GM12878 (cell line): ENCODE measurements at regions not wholly inside any gene's neighbourhood (a gene's known extent, or its start where the extent isn't known, plus 50 kb on each side); places are given as distances from the start of the nearest gene placed in this dataset.
"Not testable (repeated sequence)": the region's sequence is repeated elsewhere in the genome, so short reads cannot be mapped to it uniquely, and the experiment has no call there.

Experiments
- CBFB ChIP-seq: IDR thresholded peaks from 2 replicates; pipeline ENCODE4 v1.6.1; 2016; ENCODE audit warnings: antibody characterized with exemption, low read depth
- CREM ChIP-seq: IDR thresholded peaks from 2 replicates; pipeline ENCODE4 v1.6.1; 2014; ENCODE audit warnings: antibody characterized with exemption, low read depth
- FOXM1 ChIP-seq: IDR thresholded peaks from 2 replicates; pipeline ENCODE4 v1.6.1; 2012; ENCODE audit warnings: low read depth, mild to moderate bottlenecking, inconsistent platforms, low read length, moderate library complexity
- JUND ChIP-seq: IDR thresholded peaks from 2 replicates; pipeline ENCODE4 v1.6.1; 2012; ENCODE audit warnings: low read depth, mild to moderate bottlenecking, low read length, improper control_type of control experiment, moderate library complexity
- POLR2AphosphoS2 ChIP-seq: IDR thresholded peaks from 2 replicates; pipeline ENCODE4 v1.6.1; 2011; ENCODE audit warnings: low read depth, mild to moderate bottlenecking, low read length, improper control_type of control experiment, moderate library complexity
- TAF1 ChIP-seq: IDR thresholded peaks from 2 replicates; pipeline ENCODE4 v1.6.1; 2011; ENCODE audit warnings: mild to moderate bottlenecking, low read depth, low read length, borderline replicate concordance
- TF ChIP-seq, protein P1 (sequence below): fragments of 450-650 bp; IDR thresholded peaks from 2 replicates; pipeline ENCODE4 v1.6.1; 2016; ENCODE audit warnings: mild to moderate bottlenecking, moderate library complexity, borderline replicate concordance
- TF ChIP-seq, protein P2 (sequence below), 3 experiments: IDR thresholded peaks in 2 of 3; conservative IDR thresholded peaks in 1 of 3; 2 replicates each; pipeline ENCODE4 v1.5.1; 2011; ENCODE audit warnings: low read depth in 3 of 3, low read length in 3 of 3, mild to moderate bottlenecking in 3 of 3, control low read depth in 2 of 3, moderate library complexity in 2 of 3, inconsistent platforms in 1 of 3, mixed read lengths in 1 of 3; ENCODE audit not compliant: control insufficient read depth in 2 of 3, insufficient read depth in 1 of 3; ENCODE audit errors: extremely low read depth in 1 of 3
- TF ChIP-seq, protein P3 (sequence below): fragments of 450-650 bp; IDR thresholded peaks from 2 replicates; pipeline ENCODE4 v1.6.1; 2017; ENCODE audit warnings: mild to moderate bottlenecking
- TF ChIP-seq, protein P4 (sequence below): fragments of 450-650 bp; IDR thresholded peaks from 2 replicates; pipeline ENCODE4 v1.6.1; 2018; ENCODE audit warnings: borderline replicate concordance, mild to moderate bottlenecking; ENCODE audit not compliant: partially characterized antibody
- TF ChIP-seq, protein P5 (sequence below): IDR thresholded peaks from 2 replicates; pipeline ENCODE4 v1.6.1; 2012; ENCODE audit warnings: low read depth, low read length, improper control_type of control experiment

DNA sequence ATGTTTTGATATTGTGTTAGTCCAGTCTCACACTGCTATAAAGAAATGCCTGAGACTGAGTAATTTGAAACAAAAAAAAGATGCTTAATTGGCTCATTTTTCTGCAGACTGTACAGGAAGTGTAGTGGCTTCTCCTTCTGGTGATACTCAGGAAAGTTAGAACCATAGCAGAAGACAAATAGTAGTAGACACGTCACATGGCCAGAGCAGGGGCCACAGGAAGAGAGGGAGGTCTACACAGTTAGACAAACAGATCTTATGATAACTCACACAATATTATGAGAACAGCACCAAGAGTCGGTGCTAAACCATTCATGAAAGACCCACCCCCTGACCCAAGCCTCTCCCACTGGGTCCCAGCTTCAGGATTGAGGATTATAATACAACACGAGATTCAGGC is 181.5 kb upstream of the TP53TG3D start:
- TF ChIP-seq POLR2AphosphoS2, TAF1, JUND, CREM, FOXM1, CBFB: not testable (repeated sequence)
- TF ChIP-seq, protein P1, sequence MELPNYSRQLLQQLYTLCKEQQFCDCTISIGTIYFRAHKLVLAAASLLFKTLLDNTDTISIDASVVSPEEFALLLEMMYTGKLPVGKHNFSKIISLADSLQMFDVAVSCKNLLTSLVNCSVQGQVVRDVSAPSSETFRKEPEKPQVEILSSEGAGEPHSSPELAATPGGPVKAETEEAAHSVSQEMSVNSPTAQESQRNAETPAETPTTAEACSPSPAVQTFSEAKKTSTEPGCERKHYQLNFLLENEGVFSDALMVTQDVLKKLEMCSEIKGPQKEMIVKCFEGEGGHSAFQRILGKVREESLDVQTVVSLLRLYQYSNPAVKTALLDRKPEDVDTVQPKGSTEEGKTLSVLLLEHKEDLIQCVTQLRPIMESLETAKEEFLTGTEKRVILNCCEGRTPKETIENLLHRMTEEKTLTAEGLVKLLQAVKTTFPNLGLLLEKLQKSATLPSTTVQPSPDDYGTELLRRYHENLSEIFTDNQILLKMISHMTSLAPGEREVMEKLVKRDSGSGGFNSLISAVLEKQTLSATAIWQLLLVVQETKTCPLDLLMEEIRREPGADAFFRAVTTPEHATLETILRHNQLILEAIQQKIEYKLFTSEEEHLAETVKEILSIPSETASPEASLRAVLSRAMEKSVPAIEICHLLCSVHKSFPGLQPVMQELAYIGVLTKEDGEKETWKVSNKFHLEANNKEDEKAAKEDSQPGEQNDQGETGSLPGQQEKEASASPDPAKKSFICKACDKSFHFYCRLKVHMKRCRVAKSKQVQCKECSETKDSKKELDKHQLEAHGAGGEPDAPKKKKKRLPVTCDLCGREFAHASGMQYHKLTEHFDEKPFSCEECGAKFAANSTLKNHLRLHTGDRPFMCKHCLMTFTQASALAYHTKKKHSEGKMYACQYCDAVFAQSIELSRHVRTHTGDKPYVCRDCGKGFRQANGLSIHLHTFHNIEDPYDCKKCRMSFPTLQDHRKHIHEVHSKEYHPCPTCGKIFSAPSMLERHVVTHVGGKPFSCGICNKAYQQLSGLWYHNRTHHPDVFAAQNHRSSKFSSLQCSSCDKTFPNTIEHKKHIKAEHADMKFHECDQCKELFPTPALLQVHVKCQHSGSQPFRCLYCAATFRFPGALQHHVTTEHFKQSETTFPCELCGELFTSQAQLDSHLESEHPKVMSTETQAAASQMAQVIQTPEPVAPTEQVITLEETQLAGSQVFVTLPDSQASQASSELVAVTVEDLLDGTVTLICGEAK = not testable (repeated sequence)
- TF ChIP-seq, protein P2, sequence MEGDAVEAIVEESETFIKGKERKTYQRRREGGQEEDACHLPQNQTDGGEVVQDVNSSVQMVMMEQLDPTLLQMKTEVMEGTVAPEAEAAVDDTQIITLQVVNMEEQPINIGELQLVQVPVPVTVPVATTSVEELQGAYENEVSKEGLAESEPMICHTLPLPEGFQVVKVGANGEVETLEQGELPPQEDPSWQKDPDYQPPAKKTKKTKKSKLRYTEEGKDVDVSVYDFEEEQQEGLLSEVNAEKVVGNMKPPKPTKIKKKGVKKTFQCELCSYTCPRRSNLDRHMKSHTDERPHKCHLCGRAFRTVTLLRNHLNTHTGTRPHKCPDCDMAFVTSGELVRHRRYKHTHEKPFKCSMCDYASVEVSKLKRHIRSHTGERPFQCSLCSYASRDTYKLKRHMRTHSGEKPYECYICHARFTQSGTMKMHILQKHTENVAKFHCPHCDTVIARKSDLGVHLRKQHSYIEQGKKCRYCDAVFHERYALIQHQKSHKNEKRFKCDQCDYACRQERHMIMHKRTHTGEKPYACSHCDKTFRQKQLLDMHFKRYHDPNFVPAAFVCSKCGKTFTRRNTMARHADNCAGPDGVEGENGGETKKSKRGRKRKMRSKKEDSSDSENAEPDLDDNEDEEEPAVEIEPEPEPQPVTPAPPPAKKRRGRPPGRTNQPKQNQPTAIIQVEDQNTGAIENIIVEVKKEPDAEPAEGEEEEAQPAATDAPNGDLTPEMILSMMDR (IDR thresholded peaks at IDR 0.05 in 2 of 3, conservative IDR thresholded peaks at IDR 0.05 in 1 of 3; ENCODE audit: control insufficient read depth in 2 of 3, extremely low read depth in 1 of 3, insufficient read depth in 1 of 3, low read depth in 3 of 3, low read length in 3 of 3) = not testable (repeated sequence)
- TF ChIP-seq, protein P3, sequence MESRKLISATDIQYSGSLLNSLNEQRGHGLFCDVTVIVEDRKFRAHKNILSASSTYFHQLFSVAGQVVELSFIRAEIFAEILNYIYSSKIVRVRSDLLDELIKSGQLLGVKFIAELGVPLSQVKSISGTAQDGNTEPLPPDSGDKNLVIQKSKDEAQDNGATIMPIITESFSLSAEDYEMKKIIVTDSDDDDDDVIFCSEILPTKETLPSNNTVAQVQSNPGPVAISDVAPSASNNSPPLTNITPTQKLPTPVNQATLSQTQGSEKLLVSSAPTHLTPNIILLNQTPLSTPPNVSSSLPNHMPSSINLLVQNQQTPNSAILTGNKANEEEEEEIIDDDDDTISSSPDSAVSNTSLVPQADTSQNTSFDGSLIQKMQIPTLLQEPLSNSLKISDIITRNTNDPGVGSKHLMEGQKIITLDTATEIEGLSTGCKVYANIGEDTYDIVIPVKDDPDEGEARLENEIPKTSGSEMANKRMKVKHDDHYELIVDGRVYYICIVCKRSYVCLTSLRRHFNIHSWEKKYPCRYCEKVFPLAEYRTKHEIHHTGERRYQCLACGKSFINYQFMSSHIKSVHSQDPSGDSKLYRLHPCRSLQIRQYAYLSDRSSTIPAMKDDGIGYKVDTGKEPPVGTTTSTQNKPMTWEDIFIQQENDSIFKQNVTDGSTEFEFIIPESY = not testable (repeated sequence)
- TF ChIP-seq, protein P4, sequence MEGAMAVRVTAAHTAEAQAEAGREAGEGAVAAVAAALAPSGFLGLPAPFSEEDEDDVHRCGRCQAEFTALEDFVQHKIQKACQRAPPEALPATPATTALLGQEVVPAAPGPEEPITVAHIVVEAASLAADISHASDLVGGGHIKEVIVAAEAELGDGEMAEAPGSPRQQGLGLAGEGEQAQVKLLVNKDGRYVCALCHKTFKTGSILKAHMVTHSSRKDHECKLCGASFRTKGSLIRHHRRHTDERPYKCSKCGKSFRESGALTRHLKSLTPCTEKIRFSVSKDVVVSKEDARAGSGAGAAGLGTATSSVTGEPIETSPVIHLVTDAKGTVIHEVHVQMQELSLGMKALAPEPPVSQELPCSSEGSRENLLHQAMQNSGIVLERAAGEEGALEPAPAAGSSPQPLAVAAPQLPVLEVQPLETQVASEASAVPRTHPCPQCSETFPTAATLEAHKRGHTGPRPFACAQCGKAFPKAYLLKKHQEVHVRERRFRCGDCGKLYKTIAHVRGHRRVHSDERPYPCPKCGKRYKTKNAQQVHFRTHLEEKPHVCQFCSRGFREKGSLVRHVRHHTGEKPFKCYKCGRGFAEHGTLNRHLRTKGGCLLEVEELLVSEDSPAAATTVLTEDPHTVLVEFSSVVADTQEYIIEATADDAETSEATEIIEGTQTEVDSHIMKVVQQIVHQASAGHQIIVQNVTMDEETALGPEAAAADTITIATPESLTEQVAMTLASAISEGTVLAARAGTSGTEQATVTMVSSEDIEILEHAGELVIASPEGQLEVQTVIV = not testable (repeated sequence)
- TF ChIP-seq, protein P5, sequence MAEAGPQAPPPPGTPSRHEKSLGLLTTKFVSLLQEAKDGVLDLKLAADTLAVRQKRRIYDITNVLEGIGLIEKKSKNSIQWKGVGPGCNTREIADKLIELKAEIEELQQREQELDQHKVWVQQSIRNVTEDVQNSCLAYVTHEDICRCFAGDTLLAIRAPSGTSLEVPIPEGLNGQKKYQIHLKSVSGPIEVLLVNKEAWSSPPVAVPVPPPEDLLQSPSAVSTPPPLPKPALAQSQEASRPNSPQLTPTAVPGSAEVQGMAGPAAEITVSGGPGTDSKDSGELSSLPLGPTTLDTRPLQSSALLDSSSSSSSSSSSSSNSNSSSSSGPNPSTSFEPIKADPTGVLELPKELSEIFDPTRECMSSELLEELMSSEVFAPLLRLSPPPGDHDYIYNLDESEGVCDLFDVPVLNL = not testable (repeated sequence)
